HG03280 (cell line): ENCODE measurements at regions not wholly inside any gene's neighbourhood (a gene's known extent, or its start where the extent isn't known, plus 50 kb on each side); places are given as distances from the start of the nearest gene placed in this dataset.
"Not testable (repeated sequence)": the region's sequence is repeated elsewhere in the genome, so short reads cannot be mapped to it uniquely, and the experiment has no call there.

ENCODE experiments used
- ATAC-seq: cut with Tn5 transposase; IDR thresholded peaks from one replicate; pipeline ENCODE4 v1.9.1; 2021; ENCODE audit warnings: mild to moderate bottlenecking, moderate library complexity; ENCODE audit not compliant: unreplicated experiment

GRCh38 chr1:82366689-82367088, 566.0 kb downstream of the ADGRL2 start:
- no peak for ATAC-seq

DNA sequence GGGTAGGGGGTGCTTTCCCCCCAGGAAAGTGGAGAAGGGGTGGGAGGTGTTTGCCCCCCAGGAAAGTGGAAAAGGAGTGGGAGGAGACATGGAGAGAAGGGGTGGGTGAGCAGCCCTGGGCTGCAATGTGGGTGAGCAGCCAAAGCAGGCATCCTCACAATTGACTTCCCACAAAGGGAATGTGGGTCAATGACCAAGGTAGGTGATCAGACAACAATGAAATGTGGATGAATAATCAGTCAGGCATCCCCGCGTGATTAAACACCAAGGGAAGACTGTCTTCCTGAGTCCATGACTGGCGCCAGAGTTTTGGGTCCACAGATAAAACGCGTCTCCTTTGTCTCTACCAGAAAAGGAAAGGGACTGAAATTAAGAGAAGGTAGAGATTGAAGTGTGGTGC, 558.8 kb downstream of the ADGRL2 start:
- not testable (repeated sequence) for ATAC-seq

- not testable (repeated sequence) for ATAC-seq
Measured at GRCh38 chr1:82358706-82359105, 558.0 kb downstream of the ADGRL2 start.

GRCh38 chr1:82354546-82354945, 553.8 kb downstream of the ADGRL2 start:
- ATAC-seq, result not testable (repeated sequence)

DNA sequence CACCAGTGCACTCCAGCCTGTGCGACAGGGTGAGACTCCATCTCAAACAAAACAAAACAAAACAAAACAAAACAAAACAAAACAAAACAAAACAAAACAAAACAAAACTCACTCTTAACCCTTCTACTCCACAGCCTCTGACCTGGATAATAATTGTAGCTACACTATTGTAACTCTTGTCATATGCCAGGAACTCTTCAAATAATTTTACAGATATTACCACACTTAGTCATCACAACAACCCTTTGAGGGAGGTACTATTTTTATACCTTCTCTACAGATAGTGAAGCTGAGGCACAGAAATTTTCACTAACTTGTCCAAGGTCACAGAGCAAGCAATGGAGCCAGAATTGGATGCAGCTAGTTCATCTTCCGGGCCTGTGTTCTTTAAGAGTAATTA, 547.8 kb downstream of the ADGRL2 start:
- ATAC-seq, result no peak

DNA sequence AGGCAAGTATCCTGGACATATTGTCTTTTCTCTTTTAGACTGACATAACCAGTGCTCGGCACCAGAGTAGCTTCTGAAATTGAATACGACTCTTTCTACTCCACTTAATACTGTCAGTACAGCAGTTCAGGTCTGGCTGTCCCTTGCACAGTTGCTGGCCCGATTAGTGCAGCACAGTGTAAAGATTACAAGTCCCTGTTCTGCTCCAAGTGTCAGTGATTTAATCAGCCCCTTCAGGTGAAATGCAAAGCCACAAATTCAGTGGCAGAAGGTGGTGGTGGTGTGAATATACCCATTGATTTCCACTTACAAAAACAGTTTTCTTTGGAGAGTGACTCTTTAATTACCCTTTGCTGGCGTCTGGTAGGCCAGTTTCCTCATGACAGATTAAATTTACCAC, 545.4 kb downstream of the ADGRL2 start:
- ATAC-seq, result no peak

DNA sequence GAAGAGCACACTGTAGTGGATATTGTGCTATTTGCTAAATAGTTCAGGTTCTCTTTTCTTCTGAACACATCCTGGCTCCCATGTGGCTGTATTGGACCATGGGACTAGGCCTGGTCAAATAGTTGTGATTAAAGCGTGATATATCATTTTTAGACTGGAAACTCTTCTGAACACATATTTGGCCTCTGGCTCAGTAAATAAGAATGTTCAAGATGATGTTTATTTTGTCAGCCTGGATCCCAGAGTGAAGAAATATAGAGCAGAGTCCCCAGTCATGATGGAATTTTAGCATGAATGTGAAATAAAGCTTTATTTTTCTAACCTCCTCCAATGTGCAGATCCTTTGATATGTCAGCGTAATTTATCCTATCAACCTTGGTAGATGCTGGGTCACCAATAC, 542.6 kb downstream of the ADGRL2 start:
- ATAC-seq, result no peak

- ATAC-seq, result no peak
Measured at GRCh38 chr1:82337635-82338034, 536.9 kb downstream of the ADGRL2 start.

GRCh38 chr1:82330330-82330729, 529.6 kb downstream of the ADGRL2 start:
- no peak for ATAC-seq

DNA sequence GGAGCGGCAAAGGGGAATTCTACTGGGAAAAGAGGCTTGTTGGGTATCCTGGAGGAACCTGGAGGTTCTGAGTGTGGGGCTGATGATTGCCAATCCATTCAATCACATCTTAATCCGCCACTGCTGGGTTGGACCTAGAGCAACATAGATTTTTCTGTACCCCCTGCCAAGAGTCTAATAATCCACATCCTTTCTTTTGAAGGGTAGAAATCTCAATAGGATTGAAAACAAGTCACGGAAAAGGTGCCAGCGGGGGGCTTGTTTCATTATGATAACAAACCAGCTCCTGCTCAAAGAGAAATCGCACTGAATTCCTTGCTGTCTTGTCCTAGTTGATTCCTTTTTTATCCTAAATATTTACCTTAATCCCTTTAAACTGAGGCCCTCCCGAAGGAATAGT, 528.5 kb downstream of the ADGRL2 start:
- no peak for ATAC-seq

GRCh38 chr1:82323144-82323841, 522.6 kb downstream of the ADGRL2 start:
- no peak for ATAC-seq

DNA sequence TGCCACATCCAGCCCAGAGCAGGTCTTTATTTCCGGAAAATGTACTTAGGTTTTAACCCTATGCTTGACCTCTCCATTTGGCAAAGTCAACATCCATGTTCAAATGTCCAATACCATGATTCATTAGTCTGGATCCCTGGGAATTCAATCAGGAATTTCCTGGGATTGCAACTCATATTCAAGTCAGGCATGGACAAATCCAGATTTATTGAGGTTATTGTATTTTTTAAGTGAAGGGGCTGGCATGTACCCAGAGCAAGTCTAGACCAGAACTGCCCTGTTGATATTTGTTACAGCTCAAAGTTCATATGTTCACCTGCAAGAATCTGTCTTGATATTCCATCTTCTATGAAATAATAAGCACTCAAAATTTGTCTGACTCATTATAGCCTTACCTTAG, 521.1 kb downstream of the ADGRL2 start:
- ATAC-seq, result no peak

- ATAC-seq, result no peak
Measured at GRCh38 chr1:82319546-82319945, 518.8 kb downstream of the ADGRL2 start.

DNA sequence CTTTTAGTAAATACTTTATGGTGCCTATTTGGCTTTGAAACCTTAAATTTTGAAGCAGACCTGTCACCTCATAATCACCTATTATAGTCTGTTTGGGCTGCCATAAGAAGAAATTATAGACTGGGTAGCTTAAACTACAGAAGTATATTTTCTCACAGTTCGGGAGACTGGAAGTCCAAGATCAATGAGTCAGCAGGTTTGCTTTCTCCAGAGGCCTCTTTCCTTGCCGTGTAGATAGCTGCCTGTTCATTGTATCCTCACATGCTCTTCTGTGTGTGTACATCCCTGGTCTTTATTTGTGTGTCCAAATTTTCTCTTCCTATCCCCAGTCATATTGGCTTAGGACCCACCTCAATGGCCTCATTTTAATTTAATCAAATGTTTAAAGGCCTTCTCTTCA, 518.2 kb downstream of the ADGRL2 start:
- no peak for ATAC-seq

DNA sequence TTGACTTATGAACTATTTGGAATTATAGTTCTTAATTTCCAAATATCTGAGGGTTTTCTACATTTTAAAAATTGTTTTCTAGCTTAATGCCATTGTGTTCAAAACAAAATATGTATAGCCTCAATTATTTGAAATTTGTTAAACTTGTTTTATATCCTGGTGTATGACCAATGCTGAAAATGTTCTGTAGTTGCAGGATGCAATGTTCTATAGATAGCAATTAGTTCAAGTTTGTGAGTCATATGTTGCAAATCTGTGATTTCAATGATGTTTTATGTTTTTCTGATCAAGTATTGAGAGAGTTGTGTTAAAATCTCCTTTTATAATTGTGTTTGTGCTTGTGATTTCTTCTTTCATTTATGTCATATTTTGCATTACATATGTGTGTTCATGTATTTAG, 517.5 kb downstream of the ADGRL2 start:
- no peak for ATAC-seq

GRCh38 chr1:82317671-82318070, 516.9 kb downstream of the ADGRL2 start:
- ATAC-seq, result no peak

GRCh38 chr1:82299656-82300055, 498.9 kb downstream of the ADGRL2 start:
- no peak for ATAC-seq

DNA sequence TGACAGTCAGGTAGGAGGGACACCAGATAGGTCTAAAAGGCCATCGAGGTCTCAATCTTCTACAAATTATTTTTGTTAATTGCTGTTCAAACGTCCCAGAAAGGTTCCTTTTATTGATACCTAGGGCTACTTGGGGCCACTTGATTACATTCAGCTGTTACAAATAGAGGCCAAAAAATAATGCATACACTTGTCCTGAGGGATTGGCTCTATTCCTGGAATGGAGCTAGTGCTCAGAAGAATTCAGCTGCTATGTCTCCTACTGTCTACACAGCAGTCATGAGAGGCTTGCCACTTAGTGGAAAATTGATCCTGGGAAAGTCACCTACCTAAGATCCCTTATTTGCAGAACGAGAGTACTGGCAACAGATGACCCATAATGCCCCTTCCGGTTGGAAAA, 498.3 kb downstream of the ADGRL2 start:
- no peak for ATAC-seq

DNA sequence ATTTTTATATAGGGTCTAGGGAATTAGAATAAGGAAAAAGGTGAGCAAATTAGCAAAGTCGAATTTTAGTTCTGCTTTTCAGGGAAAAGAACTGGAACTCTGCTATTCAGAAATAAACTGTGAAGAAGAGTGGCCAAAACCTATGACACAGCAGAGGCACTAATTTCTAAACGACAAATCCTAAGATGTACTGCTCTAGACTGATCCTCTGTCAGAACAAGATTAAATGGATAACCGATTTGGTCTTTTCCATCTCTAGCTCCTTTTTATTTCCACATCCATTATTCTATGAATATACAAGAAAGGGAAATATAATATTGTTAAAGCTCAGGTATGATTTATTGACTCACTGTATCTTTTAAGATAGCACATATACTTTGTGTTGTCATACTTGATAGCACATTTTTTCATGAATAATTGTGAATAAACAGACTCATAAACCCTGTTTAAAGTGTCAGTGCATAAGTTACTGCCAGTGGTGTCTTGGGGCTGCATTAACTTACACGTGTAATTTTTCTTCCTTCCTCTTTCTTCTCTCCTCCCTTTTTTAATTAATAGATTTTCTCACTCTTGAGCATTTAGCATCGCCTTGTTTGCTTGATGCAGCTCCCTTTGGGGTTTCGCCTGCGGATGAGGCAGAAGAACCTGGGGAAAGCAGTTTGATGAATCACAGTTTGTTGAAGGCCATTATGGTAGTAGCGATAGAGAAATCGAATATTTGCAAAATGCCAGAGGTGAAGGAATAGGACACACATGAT, 496.6 kb downstream of the ADGRL2 start:
- ATAC-seq, result no peak

DNA sequence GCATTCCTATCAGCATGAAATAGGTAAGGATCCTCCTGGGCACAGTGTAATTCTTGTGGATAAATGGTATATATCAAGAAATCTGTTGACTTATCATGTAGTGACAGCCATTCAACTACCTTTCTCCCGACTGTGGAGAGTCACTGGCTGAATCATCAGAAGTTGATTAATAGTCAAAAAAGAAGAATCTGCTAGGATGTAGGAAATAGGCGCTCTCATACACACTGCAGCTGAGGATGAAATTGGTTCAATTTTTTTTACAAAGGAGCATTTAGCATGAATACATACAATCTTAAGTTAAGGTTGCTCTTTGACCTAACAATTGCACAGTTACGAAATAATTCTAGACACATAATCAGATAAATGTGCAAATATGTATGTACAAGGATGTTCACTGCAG, 486.8 kb downstream of the ADGRL2 start:
- ATAC-seq, result no peak

GRCh38 chr1:82284213-82284612, 483.5 kb downstream of the ADGRL2 start:
- ATAC-seq, result no peak

DNA sequence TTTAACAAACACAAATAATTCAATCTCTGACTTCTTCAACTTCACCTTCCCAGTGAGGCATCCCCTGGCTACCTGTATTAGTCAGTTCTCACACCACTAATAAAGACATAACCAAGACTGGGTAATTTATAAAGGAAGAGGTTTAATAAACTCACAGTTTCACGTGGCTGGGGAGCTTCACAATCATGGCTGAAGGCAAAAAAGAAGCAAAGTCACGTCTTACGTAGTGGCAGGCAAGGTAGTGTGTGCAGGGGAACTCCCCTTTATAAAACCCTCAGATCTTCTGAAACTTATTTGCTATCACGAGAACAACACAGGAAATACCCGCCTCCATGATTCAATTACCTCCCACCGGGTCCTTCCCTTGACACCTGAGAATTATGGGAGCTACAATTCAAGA, 478.5 kb downstream of the ADGRL2 start:
- ATAC-seq, result no peak

- ATAC-seq, result no peak
Measured at GRCh38 chr1:82273816-82274215, 473.1 kb downstream of the ADGRL2 start.
